ENCODE measurements at regions not wholly inside any gene's neighbourhood (a gene's known extent, or its start where the extent isn't known, plus 50 kb on each side); places are given as distances from the start of the nearest gene placed in this dataset.
"Not testable (repeated sequence)": the region's sequence is repeated elsewhere in the genome, so short reads cannot be mapped to it uniquely, and the experiment has no call there.

GRCh38 chr1:55301912-55302311 is 86.7 kb upstream of the USP24 start:
- H3K4me3 Mint-ChIP-seq: no peak overlapping the region
- 100% methylated on average over 1 of the region's 2 CpGs for WGBS (ENCODE audit: insufficient coverage)
- no peaks in the 10 kb centered on the region for H3K4me1 Mint-ChIP-seq
- no peaks in the 10 kb centered on the region for H3K9me3 ChIP-seq
- ATAC-seq (replicated peaks in 1 of 4): no peak
- no peaks in the 10 kb centered on the region for H3K9me3 Mint-ChIP-seq
- H3K4me1 ChIP-seq (ENCODE audit: control insufficient read depth in 1 of 2, extremely low read depth in 1 of 2, insufficient read depth in 2 of 2, low read length in 2 of 2): no peaks in the 10 kb centered on the region
- no peak for DNase-seq
- H3K27ac ChIP-seq (ENCODE audit: low read length): no peak overlapping the region
- H3K36me3 ChIP-seq (ENCODE audit: control insufficient read depth in 2 of 2, extremely low read depth in 1 of 2, insufficient read depth in 1 of 2, low read length in 1 of 2): no peaks in the 10 kb centered on the region
- H3K4me3 ChIP-seq (ENCODE audit: control insufficient read depth in 1 of 2, extremely low read depth in 1 of 2, low read length in 1 of 2): no peak overlapping the region
- no peaks in the 10 kb centered on the region for H3K36me3 Mint-ChIP-seq
- peaks cover 14% of the 10 kb centered on the region in 2 donors for H3K27me3 Mint-ChIP-seq
- H3K27ac Mint-ChIP-seq: no peak overlapping the region
- ChIA-PET CTCF (no interaction called here), POLR2A (no interaction called here)
- peaks cover 0 to 12% of the 10 kb centered on the region in 2 experiments for H3K27me3 ChIP-seq (replicated peaks in 1 of 2; ENCODE audit: control insufficient read depth in 2 of 2, extremely low read depth in 1 of 2, insufficient read depth in 2 of 2, low read length in 1 of 2)

- no peaks in the 10 kb centered on the region for H3K36me3 ChIP-seq (ENCODE audit: control insufficient read depth in 2 of 2, extremely low read depth in 1 of 2, insufficient read depth in 1 of 2, low read length in 1 of 2)
- H3K27ac ChIP-seq (ENCODE audit: low read length): no peak overlapping the region
- Mint-ChIP-seq H3K9me3 (no peaks in the 10 kb centered on the region), H3K4me1 (no peaks in the 10 kb centered on the region), H3K4me3 (no peak overlapping the region), H3K27ac (no peak overlapping the region), H3K27me3 (peaks cover 14% of the 10 kb centered on the region in 2 donors), H3K36me3 (no peaks in the 10 kb centered on the region)
- ATAC-seq (replicated peaks in 1 of 4): no peak
- H3K4me1 ChIP-seq (ENCODE audit: control insufficient read depth in 1 of 2, extremely low read depth in 1 of 2, insufficient read depth in 2 of 2, low read length in 2 of 2): no peaks in the 10 kb centered on the region
- H3K4me3 ChIP-seq (ENCODE audit: control insufficient read depth in 1 of 2, extremely low read depth in 1 of 2, low read length in 1 of 2): no peak overlapping the region
- POLR2A ChIA-PET: no interaction called here
- 82% methylated on average over 4 of the region's 5 CpGs for WGBS (ENCODE audit: insufficient coverage)
- no peak for DNase-seq
- peaks cover 0 to 12% of the 10 kb centered on the region in 2 experiments for H3K27me3 ChIP-seq (replicated peaks in 1 of 2; ENCODE audit: control insufficient read depth in 2 of 2, extremely low read depth in 1 of 2, insufficient read depth in 2 of 2, low read length in 1 of 2)
- H3K9me3 ChIP-seq: no peaks in the 10 kb centered on the region
- CTCF ChIA-PET: no interaction called here
Observed at GRCh38 chr1:55300975-55301374, 85.8 kb upstream of the USP24 start.

GRCh38 chr1:55298167-55298894 is 83.2 kb upstream of the USP24 start:
- no peaks in the 10 kb centered on the region for H3K9me3 Mint-ChIP-seq
- H3K4me1 ChIP-seq (ENCODE audit: control insufficient read depth in 1 of 2, extremely low read depth in 1 of 2, insufficient read depth in 2 of 2, low read length in 2 of 2): no peaks in the 10 kb centered on the region
- H3K4me3 ChIP-seq (ENCODE audit: control insufficient read depth in 1 of 2, extremely low read depth in 1 of 2, low read length in 1 of 2): no peak overlapping the region
- no peaks in the 10 kb centered on the region for H3K36me3 Mint-ChIP-seq
- no peaks in the 10 kb centered on the region for H3K36me3 ChIP-seq (ENCODE audit: control insufficient read depth in 2 of 2, extremely low read depth in 1 of 2, insufficient read depth in 1 of 2, low read length in 1 of 2)
- ATAC-seq (replicated peaks in 1 of 4): no peak
- CTCF ChIA-PET: no interaction called here
- peaks cover 0 to 7% of the 10 kb centered on the region in 2 experiments for H3K27me3 ChIP-seq (replicated peaks in 1 of 2; ENCODE audit: control insufficient read depth in 2 of 2, extremely low read depth in 1 of 2, insufficient read depth in 2 of 2, low read length in 1 of 2)
- H3K27me3 Mint-ChIP-seq: peaks cover 8 to 17% of the 10 kb centered on the region in 2 donors
- H3K27ac ChIP-seq (ENCODE audit: low read length): no peak overlapping the region
- DNase-seq: no peak
- peak overlapping the region in 1 of 2 donors; percentile 1 for H3K27ac Mint-ChIP-seq
- H3K9me3 ChIP-seq: no peaks in the 10 kb centered on the region
- H3K4me3 Mint-ChIP-seq: no peak overlapping the region
- WGBS (ENCODE audit: insufficient coverage): 89% methylated on average over 6 of the region's 10 CpGs
- no peaks in the 10 kb centered on the region for H3K4me1 Mint-ChIP-seq
- POLR2A ChIA-PET: no interaction called here

GRCh38 chr1:55296247-55296646 is 81.1 kb upstream of the USP24 start:
- H3K4me1 Mint-ChIP-seq, POLR2A ChIA-PET: not testable (repeated sequence)

GRCh38 chr1:55289614-55290013 is 74.5 kb upstream of the USP24 start:
- Histone ChIP-seq H3K4me1 (ENCODE audit: control insufficient read depth in 1 of 2, extremely low read depth in 1 of 2, insufficient read depth in 2 of 2, low read length in 2 of 2) (no peaks in the 10 kb centered on the region), H3K36me3 (ENCODE audit: control insufficient read depth in 2 of 2, extremely low read depth in 1 of 2, insufficient read depth in 1 of 2, low read length in 1 of 2) (no peaks in the 10 kb centered on the region), H3K4me3 (ENCODE audit: control insufficient read depth in 1 of 2, extremely low read depth in 1 of 2, low read length in 1 of 2) (no peak overlapping the region), H3K9me3 (no peaks in the 10 kb centered on the region), H3K27me3 (replicated peaks in 1 of 2; ENCODE audit: control insufficient read depth in 2 of 2, extremely low read depth in 1 of 2, insufficient read depth in 2 of 2, low read length in 1 of 2) (peaks cover 0 to 11% of the 10 kb centered on the region in 2 experiments), H3K27ac (ENCODE audit: low read length) (no peak overlapping the region)
- Mint-ChIP-seq H3K36me3 (no peaks in the 10 kb centered on the region), H3K4me3 (no peak overlapping the region), H3K27me3 (peaks cover 8 to 14% of the 10 kb centered on the region in 2 donors), H3K27ac (no peak overlapping the region), H3K4me1 (peaks cover 0 to 3% (median 0%) of the 10 kb centered on the region in 3 donors), H3K9me3 (no peaks in the 10 kb centered on the region)
- DNase-seq (no peak), ATAC-seq (replicated peaks in 1 of 4) (no peak)
- 91% methylated on average over 2 of the region's 5 CpGs for WGBS (ENCODE audit: insufficient coverage)
- ChIA-PET CTCF (no interaction called here), POLR2A (no interaction called here)

More at GRCh38 chr1:55296247-55296646, 81.1 kb upstream of the USP24 start:
- H3K27me3 ChIP-seq (replicated peaks in 1 of 2; ENCODE audit: control insufficient read depth in 2 of 2, extremely low read depth in 1 of 2, insufficient read depth in 2 of 2, low read length in 1 of 2): peaks cover 0 to 13% of the 10 kb centered on the region in 2 experiments
- ATAC-seq (replicated peaks in 1 of 4); H3K4me1 ChIP-seq (ENCODE audit: control insufficient read depth in 1 of 2, extremely low read depth in 1 of 2, insufficient read depth in 2 of 2, low read length in 2 of 2); H3K9me3 ChIP-seq; DNase-seq; CTCF ChIA-PET; H3K36me3 Mint-ChIP-seq; H3K9me3 Mint-ChIP-seq; H3K4me3 ChIP-seq (ENCODE audit: control insufficient read depth in 1 of 2, extremely low read depth in 1 of 2, low read length in 1 of 2); H3K36me3 ChIP-seq (ENCODE audit: control insufficient read depth in 2 of 2, extremely low read depth in 1 of 2, insufficient read depth in 1 of 2, low read length in 1 of 2); H3K4me3 Mint-ChIP-seq; H3K27ac Mint-ChIP-seq; H3K27ac ChIP-seq (ENCODE audit: low read length): not testable (repeated sequence)
- peaks cover 8 to 21% of the 10 kb centered on the region in 2 donors for H3K27me3 Mint-ChIP-seq
- WGBS (ENCODE audit: insufficient coverage): 72% methylated on average over 2 of the region's 6 CpGs

- Histone ChIP-seq H3K36me3 (ENCODE audit: control insufficient read depth in 2 of 2, extremely low read depth in 1 of 2, insufficient read depth in 1 of 2, low read length in 1 of 2) (no peaks in the 10 kb centered on the region), H3K27ac (ENCODE audit: low read length) (no peak overlapping the region)
- H3K36me3 Mint-ChIP-seq: no peaks in the 10 kb centered on the region
Observed at GRCh38 chr1:55289042-55289441, 73.9 kb upstream of the USP24 start.

More at GRCh38 chr1:55289042-55289441, 73.9 kb upstream of the USP24 start:
- Mint-ChIP-seq H3K9me3 (no peaks in the 10 kb centered on the region), H3K27ac (no peak overlapping the region), H3K4me3 (no peak overlapping the region), H3K27me3 (peaks cover 7 to 13% of the 10 kb centered on the region in 2 donors), H3K4me1 (peaks cover 0 to 3% (median 0%) of the 10 kb centered on the region in 3 donors)
- POLR2A ChIA-PET: no interaction called here
- ATAC-seq (replicated peaks in 1 of 4) (no peak), DNase-seq (no peak)
- CTCF ChIA-PET: no interaction called here
- 100% methylated on average over 3 of the region's 7 CpGs for WGBS (ENCODE audit: insufficient coverage)
- peaks cover 0 to 11% of the 10 kb centered on the region in 2 experiments for H3K27me3 ChIP-seq (replicated peaks in 1 of 2; ENCODE audit: control insufficient read depth in 2 of 2, extremely low read depth in 1 of 2, insufficient read depth in 2 of 2, low read length in 1 of 2)
- no peak overlapping the region for H3K4me3 ChIP-seq (ENCODE audit: control insufficient read depth in 1 of 2, extremely low read depth in 1 of 2, low read length in 1 of 2)
- H3K4me1 ChIP-seq (ENCODE audit: control insufficient read depth in 1 of 2, extremely low read depth in 1 of 2, insufficient read depth in 2 of 2, low read length in 2 of 2): no peaks in the 10 kb centered on the region
- no peaks in the 10 kb centered on the region for H3K9me3 ChIP-seq
